HEK293T (cell line): ENCODE measurements at regions not wholly inside any gene's neighbourhood (a gene's known extent, or its start where the extent isn't known, plus 50 kb on each side); places are given as distances from the start of the nearest gene placed in this dataset.

ENCODE experiments used
- BHLHE40 ChIP-seq: fragments of 450-650 bp; IDR thresholded peaks from 2 replicates; pipeline ENCODE4 v1.6.1; 2016; ENCODE audit warnings: mild to moderate bottlenecking, moderate library complexity, borderline replicate concordance
- FOXK2 ChIP-seq: fragments of 450-650 bp; IDR thresholded peaks from 2 replicates; pipeline ENCODE4 v1.6.1; 2016; ENCODE audit warnings: mild to moderate bottlenecking
- SP1 ChIP-seq: fragments of 450-650 bp; IDR thresholded peaks from 2 replicates; pipeline ENCODE4 v1.6.1; 2017
- TARDBP ChIP-seq: fragments of 450-650 bp; IDR thresholded peaks from 2 replicates; pipeline ENCODE4 v1.6.1; 2016

DNA sequence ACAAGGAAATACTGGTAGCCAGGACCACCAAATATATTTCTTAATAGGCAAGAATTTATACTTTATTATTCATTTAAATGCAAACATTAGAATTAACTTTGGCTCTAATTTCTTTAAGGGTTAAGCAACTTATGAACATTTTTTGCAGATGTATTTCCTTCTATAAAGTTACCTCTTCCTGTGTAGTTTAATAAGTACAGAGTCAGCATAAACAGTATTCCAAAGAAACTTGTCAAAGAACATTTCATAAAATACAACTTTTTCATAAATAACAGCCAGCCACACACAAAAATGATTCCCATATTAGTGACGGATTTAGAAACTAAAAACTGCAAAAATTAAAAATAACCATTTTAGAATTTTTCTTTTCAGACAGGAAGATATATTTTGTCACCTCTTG is 723.2 kb downstream of the KCNJ2 start:
- TF ChIP-seq SP1, result no peak
- TF ChIP-seq TARDBP, result no peak
- no peak for TF ChIP-seq FOXK2
- TF ChIP-seq BHLHE40, result no peak
